ENCODE measurements at regions not wholly inside any gene's neighbourhood (a gene's known extent, or its start where the extent isn't known, plus 50 kb on each side); places are given as distances from the start of the nearest gene placed in this dataset.

DNA sequence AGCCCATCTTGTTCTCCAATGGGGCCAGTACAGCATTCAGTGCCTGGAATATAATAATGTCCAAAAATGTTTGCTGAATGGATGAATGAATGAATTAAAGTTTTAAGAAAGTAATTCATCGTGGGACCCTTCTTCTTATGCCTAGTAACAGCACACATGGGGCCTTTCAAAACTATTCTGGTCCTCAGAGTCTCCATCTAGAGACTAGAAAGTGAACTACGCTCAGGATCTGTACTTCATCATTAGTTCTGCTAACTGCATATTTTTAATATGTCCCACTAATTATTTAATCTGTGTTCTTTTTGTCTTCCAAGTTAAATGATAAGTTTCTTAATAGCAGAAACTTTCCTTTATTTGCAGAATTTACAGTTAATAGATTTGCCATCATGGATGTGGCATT lies 172.5 kb downstream of the SMAD2 start:
- Mint-ChIP-seq H3K36me3 (ENCODE audit: low read depth) (no peaks in the 10 kb centered on the region), H3K27ac (no peak overlapping the region), H3K9me3 (no peaks in the 10 kb centered on the region), H3K27me3 (peaks cover 23% of the 10 kb centered on the region), H3K4me1 (ENCODE audit: low read depth) (peaks cover 5% of the 10 kb centered on the region), H3K4me3 (no peak overlapping the region)
- intact Hi-C loops (cut with micrococcal nuclease), result no loop called here

DNA sequence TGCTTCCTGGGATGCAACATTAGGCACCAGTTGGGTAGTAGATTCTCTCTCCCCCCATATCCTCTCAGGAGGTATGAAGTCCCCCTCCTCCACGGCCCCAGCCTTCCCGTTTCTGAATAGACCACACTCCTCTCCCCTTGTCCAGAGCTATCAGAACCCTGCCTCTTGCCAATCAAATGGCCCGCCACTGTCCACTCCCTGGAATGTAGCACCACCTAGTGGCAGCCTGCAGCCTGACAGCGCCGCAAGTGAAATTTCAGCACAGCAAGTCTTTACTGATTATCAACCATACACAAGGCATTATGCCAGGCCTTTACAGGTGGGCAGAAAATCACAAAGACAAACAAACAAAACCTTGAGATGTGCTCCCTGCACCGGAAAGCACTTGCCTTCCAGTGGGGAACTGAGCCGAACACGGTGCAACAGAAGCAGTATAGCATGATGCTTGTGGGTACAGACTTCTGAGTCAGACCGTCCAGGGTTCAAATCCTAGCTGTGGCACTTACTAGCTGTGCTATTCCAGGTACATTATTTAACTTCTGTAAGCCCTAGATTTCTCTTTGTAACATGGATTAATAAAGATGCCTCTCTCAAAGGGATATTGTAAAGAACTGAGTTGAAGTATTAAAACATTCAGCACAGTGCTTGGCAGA lies 174.0 kb downstream of the SMAD2 start:
- Mint-ChIP-seq H3K27me3 (peaks cover 17% of the 10 kb centered on the region), H3K36me3 (ENCODE audit: low read depth) (no peaks in the 10 kb centered on the region), H3K4me1 (ENCODE audit: low read depth) (peaks cover 5% of the 10 kb centered on the region), H3K27ac (no peak overlapping the region), H3K4me3 (no peak overlapping the region), H3K9me3 (no peaks in the 10 kb centered on the region)
- intact Hi-C loops (cut with micrococcal nuclease), result no loop called here

- H3K36me3 Mint-ChIP-seq (ENCODE audit: low read depth), result no peaks in the 10 kb centered on the region
- intact Hi-C loops (cut with micrococcal nuclease), result no loop called here
- H3K9me3 Mint-ChIP-seq, result no peaks in the 10 kb centered on the region
- peaks cover 5% of the 10 kb centered on the region for H3K4me1 Mint-ChIP-seq (ENCODE audit: low read depth)
- no peak overlapping the region for H3K27ac Mint-ChIP-seq
- no peak overlapping the region for H3K4me3 Mint-ChIP-seq
- H3K27me3 Mint-ChIP-seq, result peaks cover 14% of the 10 kb centered on the region
Measured at GRCh38 chr18:47755102-47755456, 175.4 kb downstream of the SMAD2 start.

DNA sequence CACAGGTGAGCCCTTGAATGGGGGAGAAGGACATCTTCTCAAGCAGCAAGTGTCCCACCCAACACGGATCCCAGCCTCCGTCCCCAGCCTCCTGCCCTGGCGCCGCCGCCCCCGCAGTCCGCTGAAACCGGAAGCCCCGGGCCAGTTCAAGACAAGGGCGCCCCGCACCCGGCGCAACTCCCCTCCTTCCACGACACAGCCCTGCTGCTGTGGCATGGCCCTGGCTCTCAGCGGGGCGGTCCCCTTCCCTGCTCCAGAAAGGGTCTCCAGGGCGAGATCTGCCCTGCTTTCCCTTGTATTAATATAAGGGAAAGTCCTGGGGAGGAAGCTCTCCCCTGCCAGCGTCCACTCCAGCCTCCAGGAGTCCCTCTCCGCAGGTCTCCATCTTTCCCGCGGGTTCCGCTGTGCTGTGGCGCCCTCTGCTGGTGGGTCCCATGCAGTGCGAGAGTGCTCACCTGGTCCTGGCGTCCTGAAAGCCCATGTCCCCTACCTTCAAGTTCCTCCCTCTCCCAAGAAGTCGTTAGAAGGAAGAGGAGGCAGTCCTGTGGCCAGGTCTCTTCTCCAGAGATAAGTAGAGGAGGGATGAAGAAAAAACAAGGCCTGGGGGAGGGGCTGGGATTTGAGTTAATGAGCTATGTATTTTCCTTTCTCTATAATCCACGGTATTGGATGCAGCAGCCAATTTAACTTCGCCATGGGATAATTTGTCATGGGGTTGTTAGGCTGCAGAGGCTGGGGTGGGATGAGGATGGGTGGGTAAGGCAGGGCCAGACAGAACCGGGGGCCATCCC lies 176.0 kb downstream of the SMAD2 start:
- H3K36me3 Mint-ChIP-seq (ENCODE audit: low read depth), result no peaks in the 10 kb centered on the region
- H3K4me1 Mint-ChIP-seq (ENCODE audit: low read depth), result peaks cover 7% of the 10 kb centered on the region
- intact Hi-C loops (cut with micrococcal nuclease), result loop anchor here (5.0 kb wide), 1 partner anchor 157 kb away; no protein-coding TSS in a partner anchor
- peaks cover 14% of the 10 kb centered on the region for H3K27me3 Mint-ChIP-seq
- no peak overlapping the region for H3K4me3 Mint-ChIP-seq
- no peak overlapping the region for H3K27ac Mint-ChIP-seq
- H3K9me3 Mint-ChIP-seq, result no peaks in the 10 kb centered on the region

- Mint-ChIP-seq H3K9me3 (no peaks in the 10 kb centered on the region), H3K4me1 (ENCODE audit: low read depth) (peaks cover 14% of the 10 kb centered on the region), H3K36me3 (ENCODE audit: low read depth) (no peaks in the 10 kb centered on the region), H3K27ac (no peak overlapping the region), H3K27me3 (peaks cover 29% of the 10 kb centered on the region), H3K4me3 (no peak overlapping the region)
- intact Hi-C loops (cut with micrococcal nuclease), result loop anchor here (5.0 kb wide), 1 partner anchor 156 kb away; no protein-coding TSS in a partner anchor
Measured at GRCh38 chr18:47752796-47753645, 177.4 kb downstream of the SMAD2 start.

GRCh38 chr18:47750889-47751423 lies 179.5 kb downstream of the SMAD2 start:
- Mint-ChIP-seq H3K27me3 (peaks cover 33% of the 10 kb centered on the region), H3K9me3 (no peaks in the 10 kb centered on the region), H3K4me1 (ENCODE audit: low read depth) (peaks cover 14% of the 10 kb centered on the region), H3K4me3 (no peak overlapping the region), H3K27ac (no peak overlapping the region), H3K36me3 (ENCODE audit: low read depth) (no peaks in the 10 kb centered on the region)
- intact Hi-C loops (cut with micrococcal nuclease), result loop anchor here (5.0 kb wide), 1 partner anchor 154 kb away; no protein-coding TSS in a partner anchor

DNA sequence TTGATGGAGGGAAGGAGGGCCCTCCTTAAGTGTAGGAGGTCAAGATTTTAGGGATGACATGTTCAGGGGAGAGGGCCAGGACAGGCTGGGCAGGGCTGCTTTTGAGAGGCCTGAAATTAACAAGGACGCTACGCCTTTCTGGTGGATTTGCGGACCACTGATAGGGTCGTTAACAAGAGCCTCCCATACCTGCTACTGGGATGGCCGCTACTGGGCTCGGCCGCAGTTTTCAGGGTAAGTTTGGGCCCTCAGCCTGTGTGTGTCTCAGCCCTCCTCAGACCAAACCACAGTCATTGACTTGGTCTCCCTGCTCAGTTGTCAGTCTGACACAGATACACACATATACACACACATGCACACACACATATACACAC lies 180.9 kb downstream of the SMAD2 start:
- Mint-ChIP-seq H3K9me3 (no peaks in the 10 kb centered on the region), H3K4me3 (no peak overlapping the region), H3K27ac (no peak overlapping the region), H3K36me3 (ENCODE audit: low read depth) (no peaks in the 10 kb centered on the region), H3K27me3 (peaks cover 32% of the 10 kb centered on the region), H3K4me1 (ENCODE audit: low read depth) (peaks cover 12% of the 10 kb centered on the region)
- intact Hi-C loops (cut with micrococcal nuclease), result loop anchor here (2.0 kb wide), 1 partner anchor 699 kb away; no protein-coding TSS in a partner anchor

GRCh38 chr18:47748847-47749599 lies 181.4 kb downstream of the SMAD2 start:
- Mint-ChIP-seq H3K9me3 (no peaks in the 10 kb centered on the region), H3K4me3 (peak overlapping the region; percentile 37), H3K27me3 (peaks cover 30% of the 10 kb centered on the region), H3K27ac (no peak overlapping the region), H3K4me1 (ENCODE audit: low read depth) (peaks cover 8% of the 10 kb centered on the region), H3K36me3 (ENCODE audit: low read depth) (no peaks in the 10 kb centered on the region)
- intact Hi-C loops (cut with micrococcal nuclease), result loop anchor here (2.0 kb wide), 1 partner anchor 698 kb away; no protein-coding TSS in a partner anchor

GRCh38 chr18:47748093-47748796 lies 182.2 kb downstream of the SMAD2 start:
- intact Hi-C loops (cut with micrococcal nuclease), result loop anchor here (2.0 kb wide), 1 partner anchor 697 kb away; no protein-coding TSS in a partner anchor
- Mint-ChIP-seq H3K27ac (no peak overlapping the region), H3K36me3 (ENCODE audit: low read depth) (no peaks in the 10 kb centered on the region), H3K4me1 (ENCODE audit: low read depth) (peaks cover 8% of the 10 kb centered on the region), H3K27me3 (peaks cover 30% of the 10 kb centered on the region), H3K9me3 (no peaks in the 10 kb centered on the region), H3K4me3 (no peak overlapping the region)

GRCh38 chr18:47747260-47747795 lies 183.1 kb downstream of the SMAD2 start:
- H3K36me3 Mint-ChIP-seq (ENCODE audit: low read depth), result no peaks in the 10 kb centered on the region
- intact Hi-C loops (cut with micrococcal nuclease), result no loop called here

DNA sequence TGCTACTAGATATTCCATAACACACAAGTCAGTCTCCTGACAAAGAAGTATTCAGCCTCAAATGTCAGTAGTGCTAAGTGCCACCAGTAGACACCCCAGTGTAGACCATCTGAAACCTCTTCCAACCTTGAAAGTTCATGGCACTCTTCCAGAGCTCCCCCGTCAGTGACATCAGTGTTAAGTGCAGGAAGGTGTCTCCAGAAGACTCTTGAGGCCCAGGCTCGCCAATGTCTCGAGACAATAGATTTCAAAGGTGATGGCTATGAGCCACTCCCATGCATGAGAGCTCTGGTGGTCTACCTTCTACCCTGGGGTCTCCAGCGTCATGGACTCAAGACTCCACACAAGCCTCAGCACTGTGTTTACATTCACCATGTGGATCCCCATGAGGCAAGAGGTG lies 183.8 kb downstream of the SMAD2 start:
- peaks cover 31% of the 10 kb centered on the region for H3K27me3 Mint-ChIP-seq
- H3K36me3 Mint-ChIP-seq (ENCODE audit: low read depth), result no peaks in the 10 kb centered on the region
- intact Hi-C loops (cut with micrococcal nuclease), result no loop called here
- H3K4me1 Mint-ChIP-seq (ENCODE audit: low read depth), result peaks cover 8% of the 10 kb centered on the region
- no peak overlapping the region for H3K27ac Mint-ChIP-seq
- H3K9me3 Mint-ChIP-seq, result no peaks in the 10 kb centered on the region
- H3K4me3 Mint-ChIP-seq, result no peak overlapping the region

More at GRCh38 chr18:47747260-47747795, 183.1 kb downstream of the SMAD2 start:
- Mint-ChIP-seq H3K27me3 (peaks cover 32% of the 10 kb centered on the region), H3K4me1 (ENCODE audit: low read depth) (peaks cover 8% of the 10 kb centered on the region), H3K4me3 (no peak overlapping the region), H3K27ac (no peak overlapping the region), H3K9me3 (no peaks in the 10 kb centered on the region)

DNA sequence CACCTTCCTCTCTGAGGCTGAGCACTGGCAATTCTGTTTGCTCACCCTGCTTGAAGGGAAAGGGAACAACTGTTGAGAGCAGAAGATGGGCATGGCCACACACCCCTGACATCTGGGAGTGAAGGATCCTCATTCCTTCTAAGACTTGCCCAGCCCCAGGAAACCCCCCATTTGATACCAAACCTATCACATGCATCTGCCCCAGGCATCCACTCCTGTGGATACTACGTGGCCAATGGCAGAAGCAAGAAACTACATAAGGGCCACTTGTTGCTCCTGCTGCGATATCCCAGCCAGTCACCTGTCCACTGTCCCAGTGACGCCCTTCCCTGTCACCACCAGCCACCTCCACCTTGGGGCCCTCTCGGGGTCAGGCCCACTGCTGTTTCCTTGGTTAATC lies 185.2 kb downstream of the SMAD2 start:
- Mint-ChIP-seq H3K27ac (no peak overlapping the region), H3K27me3 (peaks cover 31% of the 10 kb centered on the region), H3K4me3 (no peak overlapping the region), H3K9me3 (no peaks in the 10 kb centered on the region), H3K4me1 (ENCODE audit: low read depth) (peaks cover 8% of the 10 kb centered on the region), H3K36me3 (ENCODE audit: low read depth) (no peaks in the 10 kb centered on the region)
- intact Hi-C loops (cut with micrococcal nuclease), result no loop called here
